CD4-positive, alpha-beta T cell (primary cell): ENCODE measurements at regions not wholly inside any gene's neighbourhood (a gene's known extent, or its start where the extent isn't known, plus 50 kb on each side); places are given as distances from the start of the nearest gene placed in this dataset.

Experiments
- ATAC-seq: fragments of 200-7000 bp; cut with Tn5 transposase; one replicate; pipeline ENCODE4 v1.10.0; 2022; ENCODE audit warnings: mild to moderate bottlenecking; ENCODE audit not compliant: poor library complexity
- CTCF ChIA-PET: fragments of 350-600 bp; sonication (Branson Sonifier 250); formaldehyde crosslinking; loops from one replicate; lab custom pipeline; 2021; ENCODE audit warnings: antibody characterized with exemption, inconsistent platforms; lab: Charles Lee
- POLR2A ChIA-PET: fragments of 350-600 bp; sonication (Branson Sonifier 250); formaldehyde crosslinking; loops from one replicate; lab custom pipeline; 2021; ENCODE audit warnings: antibody characterized with exemption, inconsistent platforms; lab: Charles Lee
- DNase-seq, 14 experiments: peaks; one replicate each; pipeline ENCODE4 v3.0.0-alpha.2; 2013 to 2020; ENCODE audit warnings: mixed read lengths in 2 of 14
- H3K27ac ChIP-seq, 2 donors: one replicate each; pipeline versions ENCODE4 v1.5.1 to v1.7.0; 2013; ENCODE audit warnings: low read length in 2 of 2, low read depth in 1 of 2, mild to moderate bottlenecking in 1 of 2
- H3K27me3 ChIP-seq, 2 experiments: 1 replicate in 1 of 2; 2 replicates in 1 of 2; pipeline versions ENCODE4 v1.6.1 to v1.7.0; 2013; ENCODE audit warnings: low read length in 2 of 2, control low read depth in 1 of 2, mild to moderate bottlenecking in 1 of 2, moderate library complexity in 1 of 2; ENCODE audit not compliant: insufficient read depth in 2 of 2, control insufficient read depth in 1 of 2
- H3K36me3 ChIP-seq: one replicate; pipeline ENCODE4 v1.6.1; 2013; ENCODE audit warnings: low read length, control low read depth; ENCODE audit not compliant: insufficient read depth
- H3K4me1 ChIP-seq: one replicate; pipeline ENCODE4 v1.6.1; 2013; ENCODE audit warnings: low read length, control low read depth; ENCODE audit not compliant: insufficient read depth
- H3K4me3 ChIP-seq: one replicate; pipeline ENCODE4 v1.5.1; 2013; ENCODE audit warnings: mild to moderate bottlenecking, low read length, moderate library complexity
- H3K9me3 ChIP-seq, 2 experiments: 1 replicate in 1 of 2; 2 replicates in 1 of 2; pipeline versions ENCODE4 v1.6.1 to v1.7.0; 2013; ENCODE audit warnings: low read length in 2 of 2, mild to moderate bottlenecking in 2 of 2, control low read depth in 1 of 2, moderate library complexity in 1 of 2; ENCODE audit not compliant: control insufficient read depth in 1 of 2, insufficient read depth in 1 of 2
- H3K27ac Mint-ChIP-seq: one replicate; pipeline ENCODE4 v1.8.0; 2020; ENCODE audit warnings: mixed read lengths
- H3K27me3 Mint-ChIP-seq: one replicate; pipeline ENCODE4 v1.8.0; 2021; ENCODE audit warnings: mixed read lengths
- H3K36me3 Mint-ChIP-seq: one replicate; pipeline ENCODE4 v1.8.0; 2021; ENCODE audit warnings: low read depth, mixed read lengths
- H3K4me1 Mint-ChIP-seq: one replicate; pipeline ENCODE4 v1.8.0; 2021; ENCODE audit warnings: low read depth, mixed read lengths
- H3K4me3 Mint-ChIP-seq: one replicate; pipeline ENCODE4 v1.8.0; 2020; ENCODE audit warnings: mild to moderate bottlenecking, mixed read lengths
- H3K9me3 Mint-ChIP-seq: one replicate; pipeline ENCODE4 v1.8.0; 2020; ENCODE audit warnings: mixed read lengths
- CTCF ChIP-seq: fragments of 200-600 bp; IDR thresholded peaks from one replicate; pipeline ENCODE4 v1.8.0; 2022; ENCODE audit warnings: antibody characterized with exemption, mild to moderate bottlenecking
- intact Hi-C, 2 experiments: fragments of 100-400 bp; cut with DNase I in 1 of 2; cut with micrococcal nuclease in 1 of 2; formaldehyde crosslinking; loops; one replicate each; pipeline versions ENCODE4 v1.15.1 to v1.9.0; 2023 to 2025; cut with DNase I, micrococcal nuclease

GRCh38 chr6:40282986-40283385 lies 304.2 kb downstream of the LRFN2 start:
- no peaks in the 10 kb centered on the region for H3K36me3 Mint-ChIP-seq
- TF ChIP-seq CTCF: no peak
- Histone ChIP-seq H3K36me3 (no peaks in the 10 kb centered on the region), H3K9me3 (no peaks in the 10 kb centered on the region), H3K4me1 (no peaks in the 10 kb centered on the region), H3K27me3 (peaks cover 3 to 12% of the 10 kb centered on the region in 2 experiments), H3K4me3 (no peak overlapping the region), H3K27ac (no peak overlapping the region)
- no peaks in the 10 kb centered on the region for H3K9me3 Mint-ChIP-seq
- no peak for DNase-seq
- intact Hi-C loops: no loop called here
- ChIA-PET CTCF (no interaction called here), POLR2A (no interaction called here)
- no peak overlapping the region for H3K27ac Mint-ChIP-seq
- H3K27me3 Mint-ChIP-seq: peaks cover 51% of the 10 kb centered on the region
- no peak overlapping the region for H3K4me3 Mint-ChIP-seq
- no peak for ATAC-seq
- peaks cover 5% of the 10 kb centered on the region for H3K4me1 Mint-ChIP-seq

GRCh38 chr6:40281402-40281801 lies 305.8 kb downstream of the LRFN2 start:
- POLR2A ChIA-PET: no interaction called here
- Histone ChIP-seq H3K4me3 (no peak overlapping the region), H3K36me3 (no peaks in the 10 kb centered on the region), H3K27ac (no peak overlapping the region), H3K9me3 (no peaks in the 10 kb centered on the region), H3K4me1 (no peaks in the 10 kb centered on the region), H3K27me3 (peaks cover 0 to 7% of the 10 kb centered on the region in 2 experiments)
- intact Hi-C loops: no loop called here
- H3K4me3 Mint-ChIP-seq: no peak overlapping the region
- H3K36me3 Mint-ChIP-seq: no peaks in the 10 kb centered on the region
- CTCF ChIA-PET: no interaction called here
- H3K4me1 Mint-ChIP-seq: peaks cover 5% of the 10 kb centered on the region
- H3K27me3 Mint-ChIP-seq: peaks cover 38% of the 10 kb centered on the region
- H3K27ac Mint-ChIP-seq: no peak overlapping the region
- no peak for TF ChIP-seq CTCF
- H3K9me3 Mint-ChIP-seq: no peaks in the 10 kb centered on the region
- DNase-seq: no peak
- no peak for ATAC-seq

- peaks cover 26% of the 10 kb centered on the region for H3K27me3 Mint-ChIP-seq
- no peaks in the 10 kb centered on the region for H3K9me3 ChIP-seq
- POLR2A ChIA-PET: no interaction called here
Measured at GRCh38 chr6:40280231-40280630, 306.9 kb downstream of the LRFN2 start.

More at GRCh38 chr6:40280231-40280630, 306.9 kb downstream of the LRFN2 start:
- Histone ChIP-seq H3K4me3 (no peak overlapping the region), H3K36me3 (no peaks in the 10 kb centered on the region), H3K27ac (no peak overlapping the region), H3K4me1 (no peaks in the 10 kb centered on the region), H3K27me3 (no peaks in the 10 kb centered on the region)
- Mint-ChIP-seq H3K4me3 (no peak overlapping the region), H3K9me3 (no peaks in the 10 kb centered on the region), H3K4me1 (no peaks in the 10 kb centered on the region), H3K36me3 (no peaks in the 10 kb centered on the region), H3K27ac (no peak overlapping the region)
- no peak for TF ChIP-seq CTCF
- intact Hi-C loops: no loop called here
- ATAC-seq (no peak), DNase-seq (no peak)
- CTCF ChIA-PET: no interaction called here
